H9 (cell line): ENCODE measurements at regions not wholly inside any gene's neighbourhood (a gene's known extent, or its start where the extent isn't known, plus 50 kb on each side); places are given as distances from the start of the nearest gene placed in this dataset.

Experiments
- DNase-seq: peaks from one replicate; pipeline ENCODE4 v3.0.0-alpha.2; 2017
- H2AFZ ChIP-seq: one replicate; pipeline ENCODE4 v1.6.1; 2013; ENCODE audit warnings: mild to moderate bottlenecking, low read length, control low read depth, moderate library complexity
- H2AK5ac ChIP-seq: 2 replicates; pipeline ENCODE4 v1.6.1; 2013; ENCODE audit warnings: low read length, control low read depth, mixed read lengths; ENCODE audit not compliant: insufficient read length
- H2BK120ac ChIP-seq: one replicate; pipeline ENCODE4 v1.6.1; 2013; ENCODE audit warnings: low read depth, mild to moderate bottlenecking, low read length, control low read depth, inconsistent platforms; ENCODE audit not compliant: poor library complexity, severe bottlenecking
- H2BK12ac ChIP-seq: 2 replicates; pipeline ENCODE4 v1.6.1; 2013; ENCODE audit warnings: low read length, control low read depth, mixed read lengths, low read depth; ENCODE audit not compliant: insufficient read length
- H2BK15ac ChIP-seq: 2 replicates; pipeline ENCODE4 v1.6.1; 2013; ENCODE audit warnings: low read depth, low read length, control low read depth
- H2BK20ac ChIP-seq: one replicate; pipeline ENCODE4 v1.6.1; 2013; ENCODE audit warnings: low read depth, mild to moderate bottlenecking, low read length, control low read depth, inconsistent platforms; ENCODE audit not compliant: poor library complexity, severe bottlenecking
- H2BK5ac ChIP-seq: 2 replicates; pipeline ENCODE4 v1.6.1; 2013; ENCODE audit warnings: low read length, control low read depth, mixed read lengths; ENCODE audit not compliant: insufficient read length
- H3K14ac ChIP-seq: 2 replicates; pipeline ENCODE4 v1.6.1; 2013; ENCODE audit warnings: low read length, control low read depth; ENCODE audit not compliant: insufficient read depth
- H3K18ac ChIP-seq: 2 replicates; pipeline ENCODE4 v1.6.1; 2013; ENCODE audit warnings: low read depth, mild to moderate bottlenecking, mixed read lengths, low read length, control low read depth; ENCODE audit not compliant: insufficient read length
- H3K23ac ChIP-seq: 2 replicates; pipeline ENCODE4 v1.6.1; 2013; ENCODE audit warnings: low read length, control low read depth, mixed read lengths, low read depth; ENCODE audit not compliant: insufficient read length
- H3K23me2 ChIP-seq: 2 replicates; pipeline ENCODE4 v1.6.1; 2013; ENCODE audit warnings: low read depth, mild to moderate bottlenecking, mixed read lengths, low read length, control low read depth; ENCODE audit not compliant: insufficient read length, poor library complexity, severe bottlenecking
- H3K27ac ChIP-seq: 2 replicates; pipeline ENCODE4 v1.5.1; 2013; ENCODE audit warnings: low read length, control low read depth, mixed read lengths, low read depth; ENCODE audit not compliant: insufficient read length
- H3K27me3 ChIP-seq: 2 replicates; pipeline ENCODE4 v1.6.1; 2013; ENCODE audit warnings: low read length, control low read depth, inconsistent platforms; ENCODE audit not compliant: insufficient read depth
- H3K4ac ChIP-seq: 2 replicates; pipeline ENCODE4 v1.6.1; 2013; ENCODE audit warnings: low read depth, mild to moderate bottlenecking, control low read depth, inconsistent platforms, low read length, moderate library complexity
- H3K4me1 ChIP-seq: 2 replicates; pipeline ENCODE4 v1.6.1; 2013; ENCODE audit warnings: low read length, control low read depth, inconsistent platforms; ENCODE audit not compliant: insufficient read depth
- H3K4me2 ChIP-seq: 2 replicates; pipeline ENCODE4 v1.6.1; 2013; ENCODE audit warnings: low read length, control low read depth, mixed read lengths; ENCODE audit not compliant: insufficient read length, insufficient read depth
- H3K56ac ChIP-seq: 2 replicates; pipeline ENCODE4 v1.6.1; 2013; ENCODE audit warnings: low read depth, mild to moderate bottlenecking, mixed read lengths, low read length, control low read depth; ENCODE audit not compliant: insufficient read length
- H3K79me1 ChIP-seq: 2 replicates; pipeline ENCODE4 v1.6.1; 2013; ENCODE audit warnings: low read depth, mild to moderate bottlenecking, moderate library complexity, low read length, control low read depth, inconsistent platforms; ENCODE audit not compliant: insufficient read depth, poor library complexity, severe bottlenecking
- H3K79me2 ChIP-seq: 2 replicates; pipeline ENCODE4 v1.6.1; 2013; ENCODE audit warnings: low read length, control low read depth, inconsistent platforms; ENCODE audit not compliant: insufficient read depth
- H3K9ac ChIP-seq: 2 replicates; pipeline ENCODE4 v1.6.1; 2013; ENCODE audit warnings: low read length, control low read depth, mixed read lengths; ENCODE audit not compliant: insufficient read length; ENCODE audit errors: extremely low read depth
- H3K9me3 ChIP-seq: one replicate; pipeline ENCODE4 v1.6.1; 2013; ENCODE audit warnings: low read depth, low read length, inconsistent platforms; ENCODE audit not compliant: control insufficient read depth
- H3T11ph ChIP-seq: one replicate; pipeline ENCODE4 v1.6.1; 2013; ENCODE audit warnings: mild to moderate bottlenecking, low read length, control low read depth, inconsistent platforms
- H4K20me1 ChIP-seq: one replicate; pipeline ENCODE4 v1.6.1; 2013; ENCODE audit not compliant: control insufficient read depth, insufficient read length, insufficient read depth
- H4K5ac ChIP-seq: 2 replicates; pipeline ENCODE4 v1.6.1; 2013; ENCODE audit warnings: low read depth, mild to moderate bottlenecking, mixed read lengths, low read length, control low read depth; ENCODE audit not compliant: insufficient read length
- H4K8ac ChIP-seq: replicated peaks from 2 replicates; pipeline ENCODE4 v1.6.1; 2013; ENCODE audit warnings: low read length, control low read depth, mixed read lengths, low read depth; ENCODE audit not compliant: insufficient read length
- H4K91ac ChIP-seq: 2 replicates; pipeline ENCODE4 v1.6.1; 2013; ENCODE audit warnings: low read depth, mild to moderate bottlenecking, moderate library complexity, mixed read lengths, low read length, control low read depth; ENCODE audit not compliant: insufficient read length
- H3K27ac Mint-ChIP-seq, 3 experiments: 2 replicates in 2 of 3; 3 replicates in 1 of 3; pipeline ENCODE4 v1.8.0; 2020 to 2021; ENCODE audit warnings: mixed read lengths in 3 of 3, mild to moderate bottlenecking in 1 of 3, moderate library complexity in 1 of 3
- H3K27me3 Mint-ChIP-seq: 2 replicates; pipeline ENCODE4 v1.8.0; 2021; ENCODE audit warnings: low read depth, mild to moderate bottlenecking, moderate library complexity, mixed read lengths
- H3K36me3 Mint-ChIP-seq, 3 experiments: 2 replicates in 2 of 3; 3 replicates in 1 of 3; pipeline ENCODE4 v1.8.0; 2020 to 2021; ENCODE audit warnings: low read depth in 3 of 3, mixed read lengths in 3 of 3; ENCODE audit not compliant: insufficient read depth in 1 of 3
- H3K4me1 Mint-ChIP-seq, 2 experiments: 2 replicates each; pipeline ENCODE4 v1.8.0; 2020; ENCODE audit warnings: mixed read lengths in 2 of 2
- H3K4me3 Mint-ChIP-seq, 2 experiments: 2 replicates in 1 of 2; 3 replicates in 1 of 2; pipeline ENCODE4 v1.8.0; 2020 to 2021; ENCODE audit warnings: mild to moderate bottlenecking in 2 of 2, mixed read lengths in 2 of 2, moderate library complexity in 1 of 2
- H3K9me3 Mint-ChIP-seq, 2 experiments: 2 replicates in 1 of 2; 3 replicates in 1 of 2; pipeline ENCODE4 v1.8.0; 2020; ENCODE audit warnings: mild to moderate bottlenecking in 2 of 2, mixed read lengths in 2 of 2, moderate library complexity in 1 of 2
- WGBS: extraction: QIAGEN DNeasy Blood & Tissue Kit; methylation state at CpG from one replicate; pipeline ENCODE4 v1.1.7; 2013; ENCODE audit warnings: missing lambda C conversion rate, low lambda C conversion rate, mixed read lengths; ENCODE audit not compliant: insufficient read length; ENCODE audit errors: extremely low coverage; 5-methylcytosine and 5-hydroxymethylcytosine counted together
- TF ChIP-seq, protein P1 (sequence below): fragments of 200-600 bp; sonication (generic); conservative IDR thresholded peaks from 3 replicates; pipeline ENCODE4 v1.8.0; 2021; ENCODE audit warnings: antibody characterized with exemption, mild to moderate bottlenecking

DNA sequence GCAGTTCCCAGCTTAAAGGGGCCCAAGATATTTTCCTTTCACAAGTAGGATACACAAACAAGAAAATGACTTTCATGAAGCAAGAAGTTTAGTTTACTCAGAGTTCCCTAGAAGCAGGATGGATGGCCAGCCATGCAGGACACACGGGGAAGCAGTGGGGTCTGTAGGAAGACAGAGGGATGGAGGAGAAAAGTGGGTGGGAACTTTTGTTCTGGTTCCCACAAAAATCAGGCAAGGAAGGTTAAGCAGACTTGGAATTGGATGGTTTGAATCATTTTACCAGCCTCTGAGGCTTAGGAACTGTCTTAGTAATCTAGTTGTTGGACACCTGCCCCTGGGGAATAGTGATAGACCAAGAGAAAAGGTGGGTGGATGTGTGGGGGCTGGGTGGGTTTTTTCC is 263.3 kb upstream of the VSTM2A start:
- no peak overlapping the region for H3K14ac ChIP-seq
- no peak overlapping the region for H3K23ac ChIP-seq
- no peak overlapping the region for H2BK120ac ChIP-seq
- H2BK15ac ChIP-seq: no peak overlapping the region
- no peak overlapping the region for H2BK12ac ChIP-seq
- H3K79me1 ChIP-seq: no peaks in the 10 kb centered on the region
- no peak overlapping the region for H2BK20ac ChIP-seq
- H3K79me2 ChIP-seq: no peaks in the 10 kb centered on the region
- H3K27ac Mint-ChIP-seq: peak overlapping the region in 1 of 3 experiments; percentile 63; a peak in 3 of 7 replicates
- H2AFZ ChIP-seq: no peak overlapping the region
- no peak overlapping the region for H2AK5ac ChIP-seq
- H3T11ph ChIP-seq: no peak overlapping the region
- TF ChIP-seq, protein P1, sequence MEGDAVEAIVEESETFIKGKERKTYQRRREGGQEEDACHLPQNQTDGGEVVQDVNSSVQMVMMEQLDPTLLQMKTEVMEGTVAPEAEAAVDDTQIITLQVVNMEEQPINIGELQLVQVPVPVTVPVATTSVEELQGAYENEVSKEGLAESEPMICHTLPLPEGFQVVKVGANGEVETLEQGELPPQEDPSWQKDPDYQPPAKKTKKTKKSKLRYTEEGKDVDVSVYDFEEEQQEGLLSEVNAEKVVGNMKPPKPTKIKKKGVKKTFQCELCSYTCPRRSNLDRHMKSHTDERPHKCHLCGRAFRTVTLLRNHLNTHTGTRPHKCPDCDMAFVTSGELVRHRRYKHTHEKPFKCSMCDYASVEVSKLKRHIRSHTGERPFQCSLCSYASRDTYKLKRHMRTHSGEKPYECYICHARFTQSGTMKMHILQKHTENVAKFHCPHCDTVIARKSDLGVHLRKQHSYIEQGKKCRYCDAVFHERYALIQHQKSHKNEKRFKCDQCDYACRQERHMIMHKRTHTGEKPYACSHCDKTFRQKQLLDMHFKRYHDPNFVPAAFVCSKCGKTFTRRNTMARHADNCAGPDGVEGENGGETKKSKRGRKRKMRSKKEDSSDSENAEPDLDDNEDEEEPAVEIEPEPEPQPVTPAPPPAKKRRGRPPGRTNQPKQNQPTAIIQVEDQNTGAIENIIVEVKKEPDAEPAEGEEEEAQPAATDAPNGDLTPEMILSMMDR: no peak
- H2BK5ac ChIP-seq: no peak overlapping the region
- H3K36me3 Mint-ChIP-seq: peaks cover 0 to 4% (median 2%) of the 10 kb centered on the region in 3 experiments; a peak in 3 of 7 replicates
- H3K27ac ChIP-seq: no peak overlapping the region
- H3K27me3 ChIP-seq: no peaks in the 10 kb centered on the region
- WGBS: no CpG with 5 or more reads among the region's 1 CpG
- no peak overlapping the region for H3K4me2 ChIP-seq
- no peak overlapping the region for H4K91ac ChIP-seq
- no peak overlapping the region for H3K4ac ChIP-seq
- H4K5ac ChIP-seq: no peak overlapping the region
- H3K9me3 ChIP-seq: no peaks in the 10 kb centered on the region
- H3K56ac ChIP-seq: no peak overlapping the region
- no peak overlapping the region for H3K18ac ChIP-seq
- H3K4me1 Mint-ChIP-seq: peaks cover 16 to 32% of the 10 kb centered on the region in 2 experiments
- H3K9ac ChIP-seq: no peak overlapping the region
- H3K23me2 ChIP-seq: no peaks in the 10 kb centered on the region
- H3K4me1 ChIP-seq: no peaks in the 10 kb centered on the region
- H3K9me3 Mint-ChIP-seq: peaks cover 3 to 6% of the 10 kb centered on the region in 2 experiments; a peak in 4 of 5 replicates
- no peaks in the 10 kb centered on the region for H3K27me3 Mint-ChIP-seq
- H3K4me3 Mint-ChIP-seq: no peak overlapping the region
- no peak overlapping the region for H4K8ac ChIP-seq
- no peaks in the 10 kb centered on the region for H4K20me1 ChIP-seq
- no peak for DNase-seq
